BJ (cell line): ENCODE measurements at regions not wholly inside any gene's neighbourhood (a gene's known extent, or its start where the extent isn't known, plus 50 kb on each side); places are given as distances from the start of the nearest gene placed in this dataset.

Source experiments
- CTCF ChIA-PET: fragments of 350-600 bp; formaldehyde crosslinking; extraction: SDS; loops from one replicate; lab custom pipeline; 2021; ENCODE audit warnings: antibody characterized with exemption, inconsistent platforms; lab: Yijun Ruan, JAX
- POLR2A ChIA-PET: fragments of 300-600 bp; sonication (Branson Sonifier 250); formaldehyde crosslinking; extraction: SDS; loops from one replicate; lab custom pipeline; 2021; ENCODE audit warnings: antibody characterized with exemption; lab: Charles Lee
- DNase-seq: peaks from one replicate; pipeline ENCODE4 v3.0.0-alpha.2; 2011; ENCODE audit warnings: low read depth
- H3K27me3 ChIP-seq: 2 replicates; pipeline ENCODE4 v1.6.0; 2011; ENCODE audit warnings: low read length; ENCODE audit not compliant: control insufficient read depth, insufficient read depth
- H3K36me3 ChIP-seq: 2 replicates; pipeline ENCODE4 v1.5.1; 2011; ENCODE audit warnings: low read length; ENCODE audit not compliant: control insufficient read depth, insufficient read depth
- H3K4me3 ChIP-seq: 2 replicates; pipeline ENCODE4 v1.5.1; 2011; ENCODE audit warnings: low read depth, mild to moderate bottlenecking, control low read depth, low read length
- TF ChIP-seq, protein P1 (sequence below): IDR thresholded peaks from 2 replicates; pipeline ENCODE4 v1.5.1; 2011; ENCODE audit warnings: low read depth, mild to moderate bottlenecking, control low read depth, inconsistent platforms, low read length, moderate library complexity; ENCODE audit not compliant: insufficient read depth

DNA sequence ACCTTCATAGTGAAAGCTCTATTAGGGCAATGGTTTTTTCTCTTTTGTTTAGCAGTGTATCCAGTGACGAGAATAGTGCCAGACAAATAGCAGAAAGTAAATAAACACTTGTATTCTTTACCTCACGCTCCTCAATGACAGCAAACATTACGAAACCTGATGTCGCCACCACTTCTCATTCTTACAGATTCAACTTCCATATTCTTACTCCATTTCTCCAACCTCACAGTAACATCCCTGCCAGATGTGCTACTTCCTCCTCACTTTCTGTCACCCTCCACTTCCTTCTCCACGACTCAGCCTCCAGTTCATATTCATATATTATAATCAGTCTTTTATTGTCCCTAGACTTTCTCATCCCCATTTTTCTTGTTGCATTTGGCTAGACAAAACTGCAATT, 1956.2 kb upstream of the AGA start:
- no peaks in the 10 kb centered on the region for H3K36me3 ChIP-seq
- H3K27me3 ChIP-seq, result no peaks in the 10 kb centered on the region
- TF ChIP-seq, protein P1, sequence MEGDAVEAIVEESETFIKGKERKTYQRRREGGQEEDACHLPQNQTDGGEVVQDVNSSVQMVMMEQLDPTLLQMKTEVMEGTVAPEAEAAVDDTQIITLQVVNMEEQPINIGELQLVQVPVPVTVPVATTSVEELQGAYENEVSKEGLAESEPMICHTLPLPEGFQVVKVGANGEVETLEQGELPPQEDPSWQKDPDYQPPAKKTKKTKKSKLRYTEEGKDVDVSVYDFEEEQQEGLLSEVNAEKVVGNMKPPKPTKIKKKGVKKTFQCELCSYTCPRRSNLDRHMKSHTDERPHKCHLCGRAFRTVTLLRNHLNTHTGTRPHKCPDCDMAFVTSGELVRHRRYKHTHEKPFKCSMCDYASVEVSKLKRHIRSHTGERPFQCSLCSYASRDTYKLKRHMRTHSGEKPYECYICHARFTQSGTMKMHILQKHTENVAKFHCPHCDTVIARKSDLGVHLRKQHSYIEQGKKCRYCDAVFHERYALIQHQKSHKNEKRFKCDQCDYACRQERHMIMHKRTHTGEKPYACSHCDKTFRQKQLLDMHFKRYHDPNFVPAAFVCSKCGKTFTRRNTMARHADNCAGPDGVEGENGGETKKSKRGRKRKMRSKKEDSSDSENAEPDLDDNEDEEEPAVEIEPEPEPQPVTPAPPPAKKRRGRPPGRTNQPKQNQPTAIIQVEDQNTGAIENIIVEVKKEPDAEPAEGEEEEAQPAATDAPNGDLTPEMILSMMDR, result no peak
- no peak overlapping the region for H3K4me3 ChIP-seq
- DNase-seq, result no peak
- ChIA-PET CTCF (no interaction called here), POLR2A (no interaction called here)

DNA sequence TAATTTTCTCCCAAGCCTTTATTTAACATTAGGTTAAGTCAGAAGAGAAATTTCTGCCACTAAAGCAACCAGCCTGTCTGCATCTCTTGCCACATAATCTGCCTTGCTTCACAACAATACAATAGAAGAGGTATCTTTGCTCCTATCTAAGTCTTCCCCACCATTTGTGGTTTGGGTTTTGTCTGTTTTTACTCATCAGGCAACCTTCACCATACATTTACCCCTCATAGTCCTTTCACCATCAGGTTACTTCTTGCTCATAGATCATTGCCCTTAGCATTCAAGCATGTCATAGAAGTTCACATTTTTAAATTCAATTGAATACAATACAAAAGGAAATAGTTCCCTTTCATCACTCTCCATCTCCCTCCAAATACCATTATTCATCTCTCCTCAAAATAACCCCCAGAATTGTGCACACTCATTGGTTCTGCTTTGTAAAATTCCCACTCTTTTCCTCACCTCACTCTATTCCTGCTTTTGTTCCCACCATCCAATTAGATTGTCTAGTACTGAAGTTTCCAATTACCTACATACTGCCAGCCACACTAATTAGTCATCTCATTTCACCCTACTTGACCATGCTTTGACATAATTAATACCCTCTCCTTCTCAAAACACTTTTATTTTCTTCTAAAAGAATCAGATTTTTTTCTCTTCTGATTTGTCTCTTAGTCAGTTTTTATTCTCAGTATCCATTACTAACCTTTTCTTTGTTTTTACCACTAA, 1957.0 kb upstream of the AGA start:
- TF ChIP-seq, protein P1, result no peak
- ChIA-PET CTCF (no interaction called here), POLR2A (no interaction called here)
- no peaks in the 10 kb centered on the region for H3K36me3 ChIP-seq
- no peaks in the 10 kb centered on the region for H3K27me3 ChIP-seq
- no peak overlapping the region for H3K4me3 ChIP-seq
- no peak for DNase-seq

DNA sequence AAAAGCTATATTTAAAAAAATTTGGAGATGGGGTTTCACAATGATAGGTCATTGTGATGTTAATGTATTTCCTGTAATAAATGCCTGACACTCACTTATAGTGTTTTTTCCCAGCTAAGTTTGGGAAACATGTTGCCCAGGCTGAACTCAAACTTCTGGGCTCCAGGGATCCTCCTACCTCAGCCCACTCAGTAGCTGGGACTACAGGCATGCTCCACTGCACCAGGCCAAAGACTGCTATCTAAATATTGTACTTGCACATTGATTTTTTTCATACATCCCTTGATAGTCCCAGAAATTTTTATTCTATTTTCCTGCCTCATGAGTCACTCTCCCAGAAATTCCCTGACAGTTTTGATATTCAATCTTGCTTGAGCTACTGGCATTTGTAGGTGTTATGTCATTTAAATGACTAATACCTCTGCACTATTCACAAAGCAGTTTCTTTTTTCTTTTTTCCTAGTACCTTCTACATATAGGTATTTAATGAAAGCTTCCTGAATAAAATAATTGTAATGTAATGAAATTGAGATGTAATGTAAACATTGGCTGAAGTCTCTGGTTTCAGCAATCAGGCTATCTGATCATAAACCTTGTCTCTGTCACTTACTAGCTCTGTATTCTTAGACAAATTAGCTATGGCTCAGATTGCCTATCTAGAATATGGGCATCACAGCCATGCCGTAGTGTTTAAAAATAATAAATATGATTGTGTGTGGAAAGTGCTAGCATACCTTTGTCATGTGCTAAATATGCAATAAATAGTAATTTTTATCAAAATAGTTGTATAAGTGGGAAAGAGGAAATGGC, 1973.0 kb upstream of the AGA start:
- ChIA-PET CTCF (no interaction called here), POLR2A (no interaction called here)
- Histone ChIP-seq H3K27me3 (no peaks in the 10 kb centered on the region), H3K36me3 (no peaks in the 10 kb centered on the region), H3K4me3 (no peak overlapping the region)
- TF ChIP-seq, protein P1, result no peak
- no peak for DNase-seq

DNA sequence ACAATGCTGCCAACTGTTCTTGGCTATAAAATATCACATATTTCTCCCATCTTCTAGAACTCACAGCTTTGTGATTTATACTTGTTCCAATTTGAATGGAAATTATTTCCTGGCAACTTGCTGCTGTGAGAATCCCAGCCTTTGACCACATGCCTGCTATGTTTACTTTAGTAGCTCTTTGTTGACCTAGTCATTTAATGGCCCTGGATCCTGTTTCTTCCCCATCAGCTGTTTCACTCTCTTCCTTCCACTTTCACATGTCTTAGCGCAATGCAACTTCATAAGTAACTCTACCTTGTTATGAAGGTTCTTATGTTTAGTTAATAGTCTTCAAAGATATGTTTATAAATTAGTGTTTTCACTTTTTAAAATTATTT, 1973.6 kb upstream of the AGA start:
- POLR2A ChIA-PET, result no interaction called here
- CTCF ChIA-PET, result no interaction called here
- H3K36me3 ChIP-seq, result no peaks in the 10 kb centered on the region
- TF ChIP-seq, protein P1, result no peak
- no peak for DNase-seq
- H3K4me3 ChIP-seq, result no peak overlapping the region
- H3K27me3 ChIP-seq, result no peaks in the 10 kb centered on the region

DNA sequence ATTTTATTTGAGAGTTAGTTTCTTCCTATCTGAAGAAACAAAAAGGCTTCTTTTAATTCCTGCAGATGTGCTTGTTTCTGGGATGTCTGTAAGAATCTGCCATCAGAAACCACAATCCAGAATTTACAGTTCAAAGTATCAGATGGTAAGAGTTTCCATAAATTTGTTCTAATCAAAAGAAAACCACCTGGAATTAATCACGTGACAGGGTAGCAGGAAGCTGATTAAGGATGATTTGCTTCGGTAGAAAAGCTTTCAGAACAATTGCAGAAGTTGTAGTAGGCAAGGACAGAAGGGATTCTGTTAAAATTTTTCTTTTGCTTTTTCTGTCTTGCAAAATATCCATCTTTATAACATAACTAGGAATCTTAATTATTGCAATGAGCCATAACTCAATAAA, 1975.1 kb upstream of the AGA start:
- no peak overlapping the region for H3K4me3 ChIP-seq
- POLR2A ChIA-PET, result no interaction called here
- no peaks in the 10 kb centered on the region for H3K36me3 ChIP-seq
- no peaks in the 10 kb centered on the region for H3K27me3 ChIP-seq
- CTCF ChIA-PET, result no interaction called here
- no peak for DNase-seq
- TF ChIP-seq, protein P1, result no peak
